ENCODE measurements at regions not wholly inside any gene's neighbourhood (a gene's known extent, or its start where the extent isn't known, plus 50 kb on each side); places are given as distances from the start of the nearest gene placed in this dataset.

- TF ChIP-seq CTCF (IDR thresholded peaks at IDR 0.05): no peak
- TF ChIP-seq TCF7L2 (IDR thresholded peaks at IDR 0.05; ENCODE audit: low read depth, low read length): no peak
- no peak for TF ChIP-seq POLR2AphosphoS5 (IDR thresholded peaks at IDR 0.05; ENCODE audit: low read depth, low read length)
- TF ChIP-seq SIN3A (IDR thresholded peaks at IDR 0.05; ENCODE audit: borderline replicate concordance, insufficient read depth, low read depth, low read length): no peak
- no peak for TF ChIP-seq REST (IDR thresholded peaks at IDR 0.05; ENCODE audit: insufficient read depth in 1 of 2, low read depth in 2 of 2, low read length in 1 of 2)
These were observed 172.0 kb upstream of the CMC1 start for GRCh38 chr3:28069438-28069837.
